Fibroblast of skin of left biceps (primary cell): ENCODE measurements at regions not wholly inside any gene's neighbourhood (a gene's known extent, or its start where the extent isn't known, plus 50 kb on each side); places are given as distances from the start of the nearest gene placed in this dataset.

Experiments
- DNase-seq, 2 experiments: peaks; one replicate each; pipeline ENCODE4 v3.0.0-alpha.2; 2013; ENCODE audit warnings: low read depth in 2 of 2

- no peak for DNase-seq
Measured at GRCh38 chr2:191610756-191611155, 67.2 kb upstream of the NABP1 start.

- DNase-seq = no peak
Measured at GRCh38 chr2:191611614-191612013, 66.3 kb upstream of the NABP1 start.

- peak; percentile 84 to 89 for DNase-seq
Measured at GRCh38 chr2:191612496-191612895, 65.4 kb upstream of the NABP1 start.

GRCh38 chr2:191614759-191615158 lies 63.2 kb upstream of the NABP1 start:
- DNase-seq = no peak

- DNase-seq = no peak
Measured at GRCh38 chr2:191615596-191615995, 62.3 kb upstream of the NABP1 start.

GRCh38 chr2:191617575-191617974 lies 60.4 kb upstream of the NABP1 start:
- DNase-seq = no peak

GRCh38 chr2:191618046-191618780 lies 59.7 kb upstream of the NABP1 start:
- DNase-seq = no peak

- no peak for DNase-seq
Measured at GRCh38 chr2:191618786-191619185, 59.1 kb upstream of the NABP1 start.

- DNase-seq = no peak
Measured at GRCh38 chr2:191620144-191620543, 57.8 kb upstream of the NABP1 start.

- DNase-seq = no peak
Measured at GRCh38 chr2:191622374-191623320, 55.3 kb upstream of the NABP1 start.

- DNase-seq = no peak
Measured at GRCh38 chr2:191625016-191625415, 52.9 kb upstream of the NABP1 start.

GRCh38 chr2:191625446-191625845 lies 52.5 kb upstream of the NABP1 start:
- no peak for DNase-seq

- peak; percentile 58 to 61 for DNase-seq
Measured at GRCh38 chr2:191626497-191627151, 51.3 kb upstream of the NABP1 start.

- DNase-seq = no peak
Measured at GRCh38 chr2:191627518-191627917, 50.4 kb upstream of the NABP1 start.
